ENCODE measurements at regions not wholly inside any gene's neighbourhood (a gene's known extent, or its start where the extent isn't known, plus 50 kb on each side); places are given as distances from the start of the nearest gene placed in this dataset.
A peak's percentile ranks its signal among the peaks of the same experiment; 100 is the strongest.

GRCh38 chr3:65182682-65183081, 494.9 kb upstream of the ADAMTS9 start:
- H3K27me3 Mint-ChIP-seq (ENCODE audit: insufficient read depth): peaks cover 2% of the 10 kb centered on the region
- no peaks in the 10 kb centered on the region for H3K9me3 Mint-ChIP-seq
- no peak for DNase-seq
- 50 to 79% methylated on average over 2 to 3 of the region's 3 CpGs for WGBS, 2 experiments (ENCODE audit: insufficient coverage in 1 of 2, insufficient read length in 1 of 2)
- Histone ChIP-seq H3K4me3 (ENCODE audit: low read length) (no peak overlapping the region), H3K27ac (ENCODE audit: low read depth, low read length) (no peak overlapping the region), H3K27me3 (ENCODE audit: control insufficient read depth, insufficient read depth, low read length, poor library complexity, severe bottlenecking) (no peaks in the 10 kb centered on the region), H3K4me1 (ENCODE audit: control insufficient read depth, insufficient read depth, low read length) (peaks cover 6% of the 10 kb centered on the region), H3K9ac (ENCODE audit: extremely low read depth, low read length, poor library complexity, severe bottlenecking) (no peak overlapping the region), H3K9me3 (ENCODE audit: control insufficient read depth, low read length) (no peaks in the 10 kb centered on the region), H3K36me3 (ENCODE audit: control insufficient read depth, insufficient read depth, low read length) (no peaks in the 10 kb centered on the region)
- no peak overlapping the region for H3K4me3 Mint-ChIP-seq
- no peak overlapping the region for H3K27ac Mint-ChIP-seq
- TF ChIP-seq CTCF (conservative IDR thresholded peaks at IDR 0.05): no peak
- H3K36me3 Mint-ChIP-seq (ENCODE audit: low read depth): no peaks in the 10 kb centered on the region
- peaks cover 12% of the 10 kb centered on the region for H3K4me1 Mint-ChIP-seq

DNA sequence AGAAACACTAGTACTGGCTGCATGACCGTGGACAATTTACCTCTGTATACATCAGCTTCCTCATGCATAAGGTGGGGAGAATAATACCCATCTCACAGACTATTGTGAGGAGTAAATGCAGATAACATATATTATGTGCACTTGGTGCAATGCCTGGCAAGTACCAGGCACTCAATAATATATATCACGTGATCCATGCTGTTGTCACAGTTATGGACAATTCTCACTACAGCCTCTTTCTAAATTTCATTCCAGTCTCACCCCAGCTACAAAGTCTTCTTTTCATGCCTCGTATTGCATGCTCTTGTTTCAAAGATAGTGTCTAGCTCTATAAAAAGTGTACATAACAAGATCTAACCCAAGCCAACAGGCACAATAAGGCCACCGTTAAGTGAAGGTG, 494.3 kb upstream of the ADAMTS9 start:
- WGBS, 2 experiments (ENCODE audit: insufficient coverage in 1 of 2, insufficient read length in 1 of 2): 96 to 100% methylated on average over 2 to 4 of the region's 4 CpGs
- H3K9ac ChIP-seq (ENCODE audit: extremely low read depth, low read length, poor library complexity, severe bottlenecking): no peak overlapping the region
- no peak for DNase-seq
- no peaks in the 10 kb centered on the region for H3K9me3 ChIP-seq (ENCODE audit: control insufficient read depth, low read length)
- H3K9me3 Mint-ChIP-seq: no peaks in the 10 kb centered on the region
- TF ChIP-seq CTCF (conservative IDR thresholded peaks at IDR 0.05): no peak
- H3K27ac ChIP-seq (ENCODE audit: low read depth, low read length): no peak overlapping the region
- H3K27me3 ChIP-seq (ENCODE audit: control insufficient read depth, insufficient read depth, low read length, poor library complexity, severe bottlenecking): no peaks in the 10 kb centered on the region
- H3K27ac Mint-ChIP-seq: no peak overlapping the region
- H3K4me1 ChIP-seq (ENCODE audit: control insufficient read depth, insufficient read depth, low read length): peaks cover 6% of the 10 kb centered on the region
- no peaks in the 10 kb centered on the region for H3K36me3 ChIP-seq (ENCODE audit: control insufficient read depth, insufficient read depth, low read length)
- no peaks in the 10 kb centered on the region for H3K36me3 Mint-ChIP-seq (ENCODE audit: low read depth)
- peaks cover 2% of the 10 kb centered on the region for H3K27me3 Mint-ChIP-seq (ENCODE audit: insufficient read depth)
- no peak overlapping the region for H3K4me3 ChIP-seq (ENCODE audit: low read length)
- H3K4me3 Mint-ChIP-seq: no peak overlapping the region
- H3K4me1 Mint-ChIP-seq: peaks cover 18% of the 10 kb centered on the region

- Mint-ChIP-seq H3K4me3 (no peak overlapping the region), H3K9me3 (no peaks in the 10 kb centered on the region), H3K27ac (no peak overlapping the region), H3K27me3 (ENCODE audit: insufficient read depth) (peaks cover 2% of the 10 kb centered on the region), H3K4me1 (peaks cover 20% of the 10 kb centered on the region), H3K36me3 (ENCODE audit: low read depth) (no peaks in the 10 kb centered on the region)
- Histone ChIP-seq H3K9me3 (ENCODE audit: control insufficient read depth, low read length) (no peaks in the 10 kb centered on the region), H3K4me3 (ENCODE audit: low read length) (no peak overlapping the region), H3K9ac (ENCODE audit: extremely low read depth, low read length, poor library complexity, severe bottlenecking) (no peak overlapping the region), H3K27ac (ENCODE audit: low read depth, low read length) (no peak overlapping the region), H3K36me3 (ENCODE audit: control insufficient read depth, insufficient read depth, low read length) (no peaks in the 10 kb centered on the region), H3K4me1 (ENCODE audit: control insufficient read depth, insufficient read depth, low read length) (peaks cover 6% of the 10 kb centered on the region), H3K27me3 (ENCODE audit: control insufficient read depth, insufficient read depth, low read length, poor library complexity, severe bottlenecking) (no peaks in the 10 kb centered on the region)
- DNase-seq: peak; percentile 53
- WGBS, 2 experiments (ENCODE audit: insufficient coverage in 1 of 2, insufficient read length in 1 of 2): 90 to 96% methylated on average over 3 to 6 of the region's 6 CpGs
- no peak for TF ChIP-seq CTCF (conservative IDR thresholded peaks at IDR 0.05)
Measured at GRCh38 chr3:65181391-65181871, 493.6 kb upstream of the ADAMTS9 start.

Data from endodermal cell (in vitro differentiated cells).